ENCODE measurements at regions not wholly inside any gene's neighbourhood (a gene's known extent, or its start where the extent isn't known, plus 50 kb on each side); places are given as distances from the start of the nearest gene placed in this dataset.

- no peak for DNase-seq (ENCODE audit: low spot score)
Observed at GRCh38 chr4:152235718-152236117, 300.2 kb downstream of the FBXW7 start.

DNA sequence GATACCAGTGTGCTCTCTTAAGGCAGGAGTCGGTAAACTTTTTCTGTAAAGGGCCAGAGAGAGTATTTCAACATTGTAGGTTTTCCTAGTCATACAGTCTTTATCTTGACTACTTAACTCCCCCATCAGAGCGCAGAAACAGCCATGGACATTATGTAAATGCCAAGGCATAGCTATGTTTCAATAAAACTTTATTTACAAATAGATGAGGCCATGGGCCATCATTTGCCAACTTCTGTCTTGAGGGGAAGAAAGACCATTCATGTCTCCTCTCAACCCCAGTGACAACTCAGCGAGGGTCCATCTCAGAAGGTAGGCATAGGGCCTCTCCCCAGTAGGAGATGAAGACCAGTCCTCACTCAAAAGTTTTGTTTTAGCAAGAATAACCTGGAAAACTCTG lies 301.3 kb downstream of the FBXW7 start:
- no peak for DNase-seq (ENCODE audit: low spot score)

GRCh38 chr4:152232271-152232670 lies 303.6 kb downstream of the FBXW7 start:
- no peak for DNase-seq (ENCODE audit: low spot score)

GRCh38 chr4:152229782-152230289 lies 306.1 kb downstream of the FBXW7 start:
- DNase-seq (ENCODE audit: low spot score): no peak

DNA sequence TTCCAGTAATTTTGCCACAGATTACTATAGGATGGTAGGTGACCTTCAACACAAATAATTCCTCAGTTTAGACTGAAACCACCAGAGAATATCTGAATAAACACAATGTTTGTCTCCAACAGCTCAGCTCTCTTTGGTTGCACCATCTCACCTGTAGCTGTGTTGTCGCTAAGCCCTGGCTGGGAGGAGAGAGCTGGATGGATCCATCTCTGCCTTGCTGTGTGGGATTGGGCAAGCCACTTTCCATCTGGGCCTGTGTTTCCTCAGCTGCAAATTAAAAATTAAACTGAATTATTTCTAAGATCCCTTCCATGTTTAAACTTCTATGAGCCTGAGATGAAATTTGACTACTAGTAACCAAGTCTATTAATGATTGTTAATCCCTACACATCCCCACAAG lies 310.2 kb downstream of the FBXW7 start:
- no peak for DNase-seq (ENCODE audit: low spot score)

- no peak for DNase-seq (ENCODE audit: low spot score)
Observed at GRCh38 chr4:152224721-152225420, 311.0 kb downstream of the FBXW7 start.

DNA sequence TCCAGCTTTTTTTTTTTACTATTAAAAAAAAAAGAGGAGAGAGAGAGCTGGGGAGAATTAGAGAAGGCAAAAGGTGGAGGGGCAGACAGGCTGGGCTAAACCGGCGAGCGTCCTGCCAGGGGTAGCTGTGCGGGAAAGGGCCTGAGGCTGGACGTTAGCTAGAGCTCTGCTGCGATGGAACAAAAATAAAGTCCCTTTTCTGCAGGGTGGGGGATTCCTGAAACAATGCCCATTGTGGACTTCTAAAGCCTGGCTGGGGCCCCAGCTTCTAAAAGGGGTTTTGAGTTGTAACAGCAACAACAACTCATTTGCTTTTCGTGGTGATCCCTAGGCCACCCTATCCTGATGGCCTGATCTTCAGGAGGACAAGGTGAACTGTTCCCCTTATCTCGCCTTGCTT lies 311.7 kb downstream of the FBXW7 start:
- no peak for DNase-seq (ENCODE audit: low spot score)

DNA sequence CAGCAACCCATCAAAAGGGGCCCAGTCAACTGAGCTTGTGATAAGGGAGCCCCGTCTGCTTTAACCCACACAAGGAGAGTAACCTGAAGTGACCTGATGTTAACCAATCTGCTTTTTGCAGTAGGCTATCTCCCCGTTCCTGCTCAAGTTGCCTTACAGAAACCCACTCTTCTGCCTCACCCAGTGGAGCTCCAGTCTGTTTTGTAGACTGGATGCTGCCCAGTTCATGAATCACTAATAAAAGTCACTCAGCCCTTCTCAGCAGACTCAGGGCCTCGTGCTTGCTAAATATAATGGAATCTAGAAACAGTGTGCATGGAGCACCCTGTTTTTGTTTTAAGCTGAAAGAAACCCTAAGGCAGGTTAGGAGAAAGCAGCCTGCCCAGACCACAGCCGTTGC lies 312.3 kb downstream of the FBXW7 start:
- DNase-seq (ENCODE audit: low spot score): no peak

GRCh38 chr4:152221816-152222516 lies 313.9 kb downstream of the FBXW7 start:
- DNase-seq (ENCODE audit: low spot score): no peak

- no peak for DNase-seq (ENCODE audit: low spot score)
Observed at GRCh38 chr4:152220201-152220666, 315.7 kb downstream of the FBXW7 start.

GRCh38 chr4:152218576-152218975 lies 317.3 kb downstream of the FBXW7 start:
- no peak for DNase-seq (ENCODE audit: low spot score)

GRCh38 chr4:152217896-152218295 lies 318.0 kb downstream of the FBXW7 start:
- DNase-seq (ENCODE audit: low spot score): no peak

DNA sequence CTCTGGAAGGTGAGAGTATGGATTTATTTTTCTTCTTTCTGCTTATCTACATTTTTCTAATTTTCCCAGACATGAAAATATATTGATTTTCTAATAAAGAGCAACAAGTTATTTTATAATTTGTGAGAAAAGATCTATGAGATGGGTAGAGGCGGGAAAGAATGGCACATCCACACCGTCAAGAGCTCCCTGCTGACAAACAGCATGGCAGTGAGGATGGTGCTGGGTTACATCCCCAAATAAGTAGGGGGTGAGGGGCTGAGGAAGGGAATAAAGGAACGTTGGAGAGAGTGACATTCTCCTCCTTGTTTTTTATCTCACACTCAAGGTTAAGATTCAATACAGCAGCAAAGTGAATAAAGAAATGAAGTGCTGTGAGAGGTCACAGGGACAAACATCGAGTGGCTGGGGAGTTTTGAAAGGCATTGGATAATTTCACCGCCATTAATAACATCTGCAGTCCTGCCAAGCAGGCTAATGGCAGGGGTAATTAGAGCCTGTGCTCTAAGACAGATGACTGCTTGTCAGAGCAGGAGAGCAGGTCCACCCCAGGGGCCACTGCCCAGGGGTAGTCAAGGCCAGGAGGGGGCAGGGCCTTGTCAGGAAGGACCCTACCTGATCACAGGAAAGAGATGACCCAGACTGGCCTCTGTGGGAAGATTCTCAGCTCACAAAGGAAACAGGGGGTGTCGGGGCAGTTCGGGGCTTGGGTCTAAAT lies 323.8 kb downstream of the FBXW7 start:
- no peak for DNase-seq (ENCODE audit: low spot score)

GRCh38 chr4:152209772-152210493 lies 326.0 kb downstream of the FBXW7 start:
- no peak for DNase-seq (ENCODE audit: low spot score)

DNA sequence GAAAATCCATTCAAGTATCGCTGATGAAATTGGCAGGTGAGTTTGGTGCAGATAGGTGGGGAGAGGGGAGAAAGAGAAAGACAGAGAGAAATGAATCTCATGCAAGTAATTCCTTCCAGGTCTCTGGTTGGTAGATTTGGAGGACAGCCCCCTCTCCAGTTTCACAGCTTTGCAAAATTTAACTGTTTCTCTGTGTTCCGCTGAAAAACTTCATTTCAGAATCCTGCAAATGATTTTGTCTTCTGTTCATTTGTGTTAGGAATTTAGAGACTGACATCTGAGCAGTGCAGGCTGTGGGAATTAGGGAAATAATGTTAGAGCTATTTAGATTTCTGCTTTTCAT lies 328.5 kb downstream of the FBXW7 start:
- DNase-seq (ENCODE audit: low spot score): no peak

GRCh38 chr4:152206646-152207377 lies 329.1 kb downstream of the FBXW7 start:
- DNase-seq (ENCODE audit: low spot score): no peak

GRCh38 chr4:152206185-152206584 lies 329.7 kb downstream of the FBXW7 start:
- DNase-seq (ENCODE audit: low spot score): no peak

DNA sequence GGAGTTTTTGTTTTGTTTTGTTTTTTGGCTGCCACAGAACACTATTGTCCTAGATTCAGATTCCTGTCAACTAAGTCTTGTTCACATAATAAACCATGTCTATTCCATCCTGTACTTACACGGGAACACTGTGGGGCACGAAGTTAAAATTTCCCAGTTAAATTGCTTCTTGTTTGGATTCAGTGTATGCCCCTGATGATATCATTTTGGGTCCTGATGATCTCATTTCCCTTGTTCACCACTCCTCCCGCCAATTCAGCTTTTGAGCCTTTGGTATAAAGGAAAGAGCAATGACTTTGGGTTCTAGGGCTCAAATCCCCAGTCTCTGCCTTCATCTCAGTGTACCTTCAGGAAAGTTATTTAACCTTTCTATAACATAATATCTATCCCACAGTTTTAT lies 333.5 kb downstream of the FBXW7 start:
- DNase-seq (ENCODE audit: low spot score): no peak

- no peak for DNase-seq (ENCODE audit: low spot score)
Observed at GRCh38 chr4:152200511-152201333, 335.2 kb downstream of the FBXW7 start.

DNA sequence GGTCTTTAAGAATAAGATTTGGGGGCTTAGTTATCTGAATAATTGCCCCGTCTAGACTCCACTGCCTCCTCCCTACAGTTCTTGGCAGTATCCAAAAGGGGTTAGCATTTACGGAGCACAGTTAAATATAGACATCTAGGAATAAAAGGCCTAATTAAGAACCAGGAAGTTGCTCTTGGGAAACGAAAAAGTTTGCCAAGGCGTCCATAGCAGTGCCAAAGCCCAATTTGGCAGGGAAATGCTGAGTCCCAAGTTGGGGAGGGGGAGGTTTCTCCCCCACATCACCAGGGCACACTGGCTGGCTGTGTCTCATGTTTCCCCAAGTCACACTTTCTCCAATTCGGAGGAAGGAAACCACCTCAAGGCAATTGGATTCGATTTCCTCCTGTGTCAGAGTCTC lies 338.7 kb downstream of the FBXW7 start:
- DNase-seq (ENCODE audit: low spot score): no peak

DNA sequence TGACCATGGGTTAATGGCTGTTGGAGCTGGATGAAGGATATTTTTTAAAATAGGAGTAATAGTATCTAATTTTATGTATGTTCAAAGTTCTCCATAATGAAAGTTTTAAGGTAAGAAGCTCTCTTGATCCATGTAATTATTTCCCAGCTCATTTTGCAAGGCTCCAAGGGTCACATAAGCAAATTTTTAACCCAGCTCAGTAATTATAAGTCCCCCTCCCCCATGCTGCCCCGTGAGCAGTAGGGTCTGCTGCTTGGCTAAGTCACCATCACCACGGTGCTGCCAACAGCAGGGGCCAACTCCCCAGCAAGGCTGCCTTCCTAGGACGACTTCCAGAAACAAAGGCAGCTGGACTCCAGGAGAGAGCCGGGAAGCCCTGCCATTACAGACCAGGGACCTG lies 340.0 kb downstream of the FBXW7 start:
- DNase-seq (ENCODE audit: low spot score): no peak

All from ecto neural progenitor cell (in vitro differentiated cells).